GM19467 (cell line): ENCODE measurements at regions not wholly inside any gene's neighbourhood (a gene's known extent, or its start where the extent isn't known, plus 50 kb on each side); places are given as distances from the start of the nearest gene placed in this dataset.
"Not testable (repeated sequence)": the region's sequence is repeated elsewhere in the genome, so short reads cannot be mapped to it uniquely, and the experiment has no call there.

ENCODE experiments used
- ATAC-seq: cut with Tn5 transposase; IDR thresholded peaks from one replicate; pipeline ENCODE4 v1.9.1; 2021; ENCODE audit warnings: mild to moderate bottlenecking, moderate library complexity; ENCODE audit not compliant: unreplicated experiment

GRCh38 chr15:81744364-81744763 lies 301.5 kb downstream of the MEX3B start:
- no peak for ATAC-seq

- no peak for ATAC-seq
Measured at GRCh38 chr15:81740416-81740815, 305.4 kb downstream of the MEX3B start.

GRCh38 chr15:81729340-81729739 lies 316.5 kb downstream of the MEX3B start:
- no peak for ATAC-seq

GRCh38 chr15:81728726-81729125 lies 317.1 kb downstream of the MEX3B start:
- ATAC-seq: no peak

- ATAC-seq: no peak
Measured at GRCh38 chr15:81725590-81725989, 320.2 kb downstream of the MEX3B start.

- ATAC-seq: no peak
Measured at GRCh38 chr15:81724536-81724935, 321.3 kb downstream of the MEX3B start.

- ATAC-seq: no peak
Measured at GRCh38 chr15:81723701-81724100, 322.1 kb downstream of the MEX3B start.

- ATAC-seq: no peak
Measured at GRCh38 chr15:81723113-81723651, 322.6 kb downstream of the MEX3B start.

- ATAC-seq: not testable (repeated sequence)
Measured at GRCh38 chr15:81716468-81716867, 329.4 kb downstream of the MEX3B start.

GRCh38 chr15:81710328-81710727 lies 335.5 kb downstream of the MEX3B start:
- ATAC-seq: no peak

GRCh38 chr15:81706816-81707346 lies 332.9 kb upstream of the TMC3 start:
- ATAC-seq: not testable (repeated sequence)

- not testable (repeated sequence) for ATAC-seq
Measured at GRCh38 chr15:81705727-81706126, 331.7 kb upstream of the TMC3 start.

GRCh38 chr15:81686021-81686420 lies 312.0 kb upstream of the TMC3 start:
- no peak for ATAC-seq

GRCh38 chr15:81685237-81685636 lies 311.2 kb upstream of the TMC3 start:
- no peak for ATAC-seq

- ATAC-seq: no peak
Measured at GRCh38 chr15:81680829-81681228, 306.8 kb upstream of the TMC3 start.

GRCh38 chr15:81666839-81667238 lies 292.8 kb upstream of the TMC3 start:
- no peak for ATAC-seq

- ATAC-seq: no peak
Measured at GRCh38 chr15:81660976-81661375, 287.0 kb upstream of the TMC3 start.

GRCh38 chr15:81653259-81653658 lies 279.2 kb upstream of the TMC3 start:
- no peak for ATAC-seq

- no peak for ATAC-seq
Measured at GRCh38 chr15:81645470-81645869, 271.5 kb upstream of the TMC3 start.

- no peak for ATAC-seq
Measured at GRCh38 chr15:81643771-81644170, 269.8 kb upstream of the TMC3 start.

- no peak for ATAC-seq
Measured at GRCh38 chr15:81642451-81642990, 268.5 kb upstream of the TMC3 start.

GRCh38 chr15:81636064-81636463 lies 262.1 kb upstream of the TMC3 start:
- not testable (repeated sequence) for ATAC-seq

GRCh38 chr15:81633889-81634288 lies 259.9 kb upstream of the TMC3 start:
- no peak for ATAC-seq
